ENCODE measurements at regions not wholly inside any gene's neighbourhood (a gene's known extent, or its start where the extent isn't known, plus 50 kb on each side); places are given as distances from the start of the nearest gene placed in this dataset.

DNA sequence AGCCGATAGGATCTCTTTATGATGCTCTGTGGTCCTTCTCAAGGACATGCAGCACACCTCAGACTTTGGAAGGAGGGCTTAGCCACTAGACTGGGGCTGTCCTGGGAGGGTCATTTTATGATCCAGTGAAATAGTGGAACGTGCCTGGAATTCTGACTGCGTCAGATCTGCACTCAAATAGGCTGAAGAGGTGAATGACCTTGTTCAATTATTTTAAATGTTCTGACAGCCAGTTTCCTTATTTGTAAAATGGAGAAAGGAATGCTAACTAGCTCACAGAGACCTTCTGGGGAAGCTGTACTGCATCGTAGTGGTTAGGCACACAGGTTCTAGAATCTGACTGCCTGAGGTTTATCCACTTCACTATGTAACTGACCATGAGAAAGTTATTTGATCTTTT, 587.5 kb downstream of the MAFB start:
- Histone ChIP-seq H3K4me1 (ENCODE audit: control insufficient read depth, insufficient read depth, low read length) (no peaks in the 10 kb centered on the region), H3K27me3 (ENCODE audit: control insufficient read depth, insufficient read depth, low read length) (no peaks in the 10 kb centered on the region), H3K27ac (ENCODE audit: low read length) (no peak overlapping the region), H3K36me3 (ENCODE audit: control insufficient read depth, insufficient read depth, low read length) (no peaks in the 10 kb centered on the region), H3K9me3 (replicated peaks; ENCODE audit: control insufficient read depth, low read depth, low read length) (no peaks in the 10 kb centered on the region), H3K4me3 (ENCODE audit: low read length) (no peak overlapping the region)
- DNase-seq: no peak
- 83% methylated on average over 2 of the region's 4 CpGs for WGBS (ENCODE audit: insufficient coverage)

DNA sequence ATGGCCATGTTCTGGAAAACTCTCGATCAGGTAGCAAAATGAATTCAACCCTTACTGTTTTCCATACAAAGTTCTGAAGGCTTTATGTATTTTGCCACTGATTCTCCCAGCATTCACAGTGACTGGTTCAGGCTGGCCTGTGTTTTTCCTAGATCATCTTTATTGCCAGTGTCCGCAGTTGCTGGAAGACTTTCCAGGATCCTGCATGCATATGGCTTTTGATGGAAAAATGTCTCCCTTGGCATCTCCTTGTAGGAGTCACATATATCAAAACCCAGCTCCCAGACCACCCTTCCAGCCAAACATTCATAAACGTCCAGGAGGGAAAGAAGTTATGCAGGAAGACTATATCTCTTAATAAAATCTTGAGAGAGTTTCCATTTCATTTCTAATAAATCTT, 588.8 kb downstream of the MAFB start:
- no peaks in the 10 kb centered on the region for H3K27me3 ChIP-seq (ENCODE audit: control insufficient read depth, insufficient read depth, low read length)

DNA sequence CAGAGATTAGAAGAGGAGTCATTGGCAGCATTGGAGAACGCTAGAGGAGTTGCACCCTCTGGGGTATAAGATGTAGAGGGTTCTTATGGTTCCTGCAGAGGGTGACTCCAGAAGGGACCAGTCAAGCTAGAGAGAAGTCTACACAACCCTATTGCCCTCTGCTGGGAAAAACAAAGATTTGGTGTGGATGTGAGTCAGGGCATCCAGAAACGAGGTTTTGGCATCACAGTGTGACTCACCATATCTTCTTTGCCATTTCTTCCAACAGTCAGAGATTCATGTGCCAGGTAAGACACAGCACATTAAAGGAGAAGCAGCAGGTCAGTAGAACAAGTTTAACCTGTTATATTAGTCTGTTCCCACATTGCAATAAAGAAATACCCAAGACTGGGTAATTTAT, 598.8 kb downstream of the MAFB start:
- H3K9me3 ChIP-seq (replicated peaks; ENCODE audit: control insufficient read depth, low read depth, low read length): peaks cover 12% of the 10 kb centered on the region
- no peaks in the 10 kb centered on the region for H3K4me1 ChIP-seq (ENCODE audit: control insufficient read depth, insufficient read depth, low read length)

More for the DNA sequence above, 588.8 kb downstream of the MAFB start:
- WGBS (ENCODE audit: insufficient coverage): 53% methylated on average over 2 of the region's 3 CpGs
- DNase-seq: peak; percentile 85
- H3K9me3 ChIP-seq (replicated peaks; ENCODE audit: control insufficient read depth, low read depth, low read length): no peaks in the 10 kb centered on the region
- H3K4me1 ChIP-seq (ENCODE audit: control insufficient read depth, insufficient read depth, low read length): no peaks in the 10 kb centered on the region
- H3K4me3 ChIP-seq (ENCODE audit: low read length): no peak overlapping the region
- H3K27ac ChIP-seq (ENCODE audit: low read length): no peak overlapping the region
- H3K36me3 ChIP-seq (ENCODE audit: control insufficient read depth, insufficient read depth, low read length): no peaks in the 10 kb centered on the region

DNA sequence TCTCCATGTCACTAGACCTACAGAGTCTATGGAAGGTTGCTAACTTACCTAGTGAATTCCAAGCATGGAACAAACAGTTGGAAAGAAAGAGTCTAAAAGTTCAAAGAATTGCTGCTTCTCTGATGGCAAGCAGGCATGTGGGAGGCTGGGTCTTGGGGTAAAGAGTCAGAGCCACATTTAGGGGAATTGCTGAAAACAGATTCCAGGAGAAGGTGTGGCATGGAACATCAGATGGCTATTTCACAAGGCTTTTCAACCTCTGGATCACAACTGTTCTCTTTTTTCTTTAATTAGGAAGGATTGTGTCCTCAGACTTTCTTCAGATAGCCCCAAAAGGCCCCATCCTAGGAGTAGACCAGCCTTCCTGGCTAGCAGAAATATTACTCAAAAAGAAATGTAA, 601.5 kb downstream of the MAFB start:
- Histone ChIP-seq H3K4me3 (ENCODE audit: low read length) (no peak overlapping the region), H3K4me1 (ENCODE audit: control insufficient read depth, insufficient read depth, low read length) (no peaks in the 10 kb centered on the region), H3K9me3 (replicated peaks; ENCODE audit: control insufficient read depth, low read depth, low read length) (peaks cover 12% of the 10 kb centered on the region), H3K36me3 (ENCODE audit: control insufficient read depth, insufficient read depth, low read length) (no peaks in the 10 kb centered on the region), H3K27me3 (ENCODE audit: control insufficient read depth, insufficient read depth, low read length) (no peaks in the 10 kb centered on the region), H3K27ac (ENCODE audit: low read length) (no peak overlapping the region)
- DNase-seq: no peak

More for the DNA sequence above, 598.8 kb downstream of the MAFB start:
- no peak overlapping the region for H3K4me3 ChIP-seq (ENCODE audit: low read length)
- 0% methylated on average over 1 of the region's 2 CpGs for WGBS (ENCODE audit: insufficient coverage)
- no peak for DNase-seq
- no peak overlapping the region for H3K27ac ChIP-seq (ENCODE audit: low read length)
- H3K27me3 ChIP-seq (ENCODE audit: control insufficient read depth, insufficient read depth, low read length): no peaks in the 10 kb centered on the region
- H3K36me3 ChIP-seq (ENCODE audit: control insufficient read depth, insufficient read depth, low read length): no peaks in the 10 kb centered on the region

DNA sequence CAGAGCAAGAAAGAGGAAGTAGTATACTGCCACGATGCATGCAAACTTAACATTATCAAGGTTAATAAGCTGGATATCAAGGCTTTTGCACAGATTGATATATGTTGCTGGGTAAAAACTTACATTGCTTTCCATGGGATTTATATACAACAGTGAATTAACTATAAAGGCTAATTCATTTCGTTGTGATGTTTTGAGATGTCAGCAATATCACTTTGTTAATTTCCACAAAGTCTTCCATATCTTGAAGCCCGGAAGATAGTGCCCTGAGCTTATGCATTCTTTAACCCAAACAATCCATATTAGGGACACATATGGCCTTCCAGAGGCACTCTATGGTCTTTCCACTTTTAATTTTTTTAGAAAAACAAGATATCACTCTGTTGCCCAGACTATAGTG, 603.5 kb downstream of the MAFB start:
- no peaks in the 10 kb centered on the region for H3K4me1 ChIP-seq (ENCODE audit: control insufficient read depth, insufficient read depth, low read length)
- H3K9me3 ChIP-seq (replicated peaks; ENCODE audit: control insufficient read depth, low read depth, low read length): no peaks in the 10 kb centered on the region
- H3K4me3 ChIP-seq (ENCODE audit: low read length): no peak overlapping the region
- WGBS (ENCODE audit: insufficient coverage): 86% methylated on average over 1 of the region's 3 CpGs
- no peaks in the 10 kb centered on the region for H3K27me3 ChIP-seq (ENCODE audit: control insufficient read depth, insufficient read depth, low read length)
- no peak for DNase-seq
- no peak overlapping the region for H3K27ac ChIP-seq (ENCODE audit: low read length)
- H3K36me3 ChIP-seq (ENCODE audit: control insufficient read depth, insufficient read depth, low read length): no peaks in the 10 kb centered on the region

DNA sequence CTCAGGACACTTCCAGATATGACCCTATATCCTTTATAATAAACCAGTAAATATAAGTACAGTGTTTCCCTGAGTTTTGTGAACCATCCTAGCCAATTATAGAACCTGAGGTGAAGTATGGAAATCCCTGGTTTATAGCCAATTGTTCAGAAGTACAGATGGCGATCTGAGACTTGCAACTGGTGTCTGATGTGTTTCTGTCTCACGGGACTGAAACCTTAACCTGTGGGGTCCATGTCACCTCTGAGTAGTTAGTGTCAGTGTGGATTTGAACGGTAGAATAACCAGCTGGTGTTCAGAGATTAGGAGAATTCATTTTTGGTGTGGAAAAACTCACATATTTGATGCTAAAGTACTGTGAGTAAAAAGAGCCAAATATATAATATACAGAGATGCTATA, 606.6 kb downstream of the MAFB start:
- H3K4me3 ChIP-seq (ENCODE audit: low read length): no peak overlapping the region
- no peak for DNase-seq
- no peak overlapping the region for H3K27ac ChIP-seq (ENCODE audit: low read length)
- WGBS (ENCODE audit: insufficient coverage): 100% methylated on average over 1 of the region's 3 CpGs
- H3K9me3 ChIP-seq (replicated peaks; ENCODE audit: control insufficient read depth, low read depth, low read length): no peaks in the 10 kb centered on the region
- no peaks in the 10 kb centered on the region for H3K27me3 ChIP-seq (ENCODE audit: control insufficient read depth, insufficient read depth, low read length)
- no peaks in the 10 kb centered on the region for H3K36me3 ChIP-seq (ENCODE audit: control insufficient read depth, insufficient read depth, low read length)
- H3K4me1 ChIP-seq (ENCODE audit: control insufficient read depth, insufficient read depth, low read length): peaks cover 5% of the 10 kb centered on the region

DNA sequence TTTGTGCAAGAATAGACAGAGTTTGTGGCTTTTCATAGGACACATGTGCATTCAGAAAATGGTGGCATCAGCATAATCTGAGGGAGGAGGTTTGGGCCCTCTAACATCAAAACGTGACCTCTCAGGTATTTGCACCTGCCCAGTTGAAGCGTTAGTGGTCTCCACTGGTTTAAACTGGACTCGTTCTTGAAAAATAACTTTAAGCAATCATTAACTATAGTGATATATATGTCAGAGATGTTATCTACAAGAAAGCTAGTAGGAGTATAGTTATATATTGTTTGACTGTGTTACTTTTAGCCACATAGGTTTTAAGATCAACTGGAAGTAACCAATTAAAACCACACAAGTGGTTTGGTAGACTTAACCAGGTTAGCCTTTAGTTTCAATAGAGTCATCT, 607.4 kb downstream of the MAFB start:
- H3K27ac ChIP-seq (ENCODE audit: low read length): no peak overlapping the region
- peaks cover 5% of the 10 kb centered on the region for H3K4me1 ChIP-seq (ENCODE audit: control insufficient read depth, insufficient read depth, low read length)
- no peaks in the 10 kb centered on the region for H3K9me3 ChIP-seq (replicated peaks; ENCODE audit: control insufficient read depth, low read depth, low read length)
- no peaks in the 10 kb centered on the region for H3K27me3 ChIP-seq (ENCODE audit: control insufficient read depth, insufficient read depth, low read length)
- no peak for DNase-seq
- no peak overlapping the region for H3K4me3 ChIP-seq (ENCODE audit: low read length)
- WGBS (ENCODE audit: insufficient coverage): no CpG with 5 or more reads among the region's 3 CpGs
- H3K36me3 ChIP-seq (ENCODE audit: control insufficient read depth, insufficient read depth, low read length): no peaks in the 10 kb centered on the region

DNA sequence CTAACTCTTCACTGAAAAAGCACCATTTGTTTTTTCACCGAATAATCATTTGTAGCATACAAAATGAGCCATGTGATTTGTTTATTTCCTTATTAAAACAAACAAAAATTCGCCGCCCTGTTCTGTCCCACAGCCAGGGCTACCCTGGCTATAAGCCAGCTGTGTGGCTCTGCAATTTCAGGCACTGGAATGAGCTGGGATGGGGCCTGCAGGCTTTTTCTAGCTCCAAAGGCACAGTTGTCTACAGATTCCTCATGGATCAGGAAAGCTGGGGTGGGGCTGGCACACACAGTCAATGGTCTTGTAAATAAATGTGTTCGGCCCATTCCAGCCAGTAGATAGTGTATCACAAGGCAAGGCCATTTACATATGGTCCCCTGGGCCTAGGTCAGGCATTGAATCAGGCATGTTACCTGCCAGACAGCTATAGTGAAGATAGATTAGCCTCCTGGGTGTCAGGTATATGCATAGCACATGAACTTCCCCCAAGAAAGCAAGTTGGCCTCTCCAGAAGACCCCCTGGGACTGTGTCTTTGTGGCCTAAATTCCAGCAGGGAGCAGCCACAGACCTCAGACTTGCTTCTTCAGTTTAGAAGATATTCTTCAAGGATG, 608.9 kb downstream of the MAFB start:
- no peaks in the 10 kb centered on the region for H3K36me3 ChIP-seq (ENCODE audit: control insufficient read depth, insufficient read depth, low read length)
- H3K27ac ChIP-seq (ENCODE audit: low read length): no peak overlapping the region
- peaks cover 5% of the 10 kb centered on the region for H3K4me1 ChIP-seq (ENCODE audit: control insufficient read depth, insufficient read depth, low read length)
- H3K4me3 ChIP-seq (ENCODE audit: low read length): no peak overlapping the region
- H3K27me3 ChIP-seq (ENCODE audit: control insufficient read depth, insufficient read depth, low read length): no peaks in the 10 kb centered on the region
- DNase-seq: peak; percentile 34
- H3K9me3 ChIP-seq (replicated peaks; ENCODE audit: control insufficient read depth, low read depth, low read length): no peaks in the 10 kb centered on the region
- 33% methylated on average over 1 of the region's 4 CpGs for WGBS (ENCODE audit: insufficient coverage)

DNA sequence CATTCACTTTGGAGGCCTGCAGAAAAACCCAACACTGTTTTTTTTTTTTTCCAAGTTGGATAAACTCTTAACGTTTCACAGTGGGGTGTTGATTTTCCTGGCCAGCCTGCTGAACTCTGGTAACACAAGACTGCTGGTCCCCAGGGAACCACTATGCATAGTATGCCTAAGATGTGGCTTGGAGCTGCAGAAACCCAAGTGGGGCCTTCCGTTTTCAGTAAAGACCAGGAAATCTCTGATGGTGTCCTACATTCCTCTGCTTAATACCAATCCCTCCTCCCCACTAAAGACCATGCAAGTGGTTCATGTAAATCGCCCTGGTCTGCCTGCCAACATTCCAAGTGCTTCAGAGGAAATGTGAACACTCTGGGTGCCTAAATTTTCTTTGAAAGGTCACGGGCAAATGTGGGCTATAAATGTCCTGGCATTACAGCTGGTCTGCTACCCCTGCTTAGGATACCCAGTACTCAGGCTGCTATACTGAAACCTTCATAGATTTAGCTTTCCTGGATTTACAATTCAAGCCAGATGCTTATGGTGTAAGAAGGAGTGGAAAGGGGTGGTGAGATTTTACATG, 615.4 kb downstream of the MAFB start:
- H3K27ac ChIP-seq (ENCODE audit: low read length): no peak overlapping the region
- no peaks in the 10 kb centered on the region for H3K9me3 ChIP-seq (replicated peaks; ENCODE audit: control insufficient read depth, low read depth, low read length)
- peak; percentile 44 for DNase-seq
- H3K27me3 ChIP-seq (ENCODE audit: control insufficient read depth, insufficient read depth, low read length): no peaks in the 10 kb centered on the region
- 23% methylated on average over 4 of the region's 4 CpGs for WGBS (ENCODE audit: insufficient coverage)
- H3K4me1 ChIP-seq (ENCODE audit: control insufficient read depth, insufficient read depth, low read length): peaks cover 4% of the 10 kb centered on the region
- no peak overlapping the region for H3K4me3 ChIP-seq (ENCODE audit: low read length)
- no peaks in the 10 kb centered on the region for H3K36me3 ChIP-seq (ENCODE audit: control insufficient read depth, insufficient read depth, low read length)

DNA sequence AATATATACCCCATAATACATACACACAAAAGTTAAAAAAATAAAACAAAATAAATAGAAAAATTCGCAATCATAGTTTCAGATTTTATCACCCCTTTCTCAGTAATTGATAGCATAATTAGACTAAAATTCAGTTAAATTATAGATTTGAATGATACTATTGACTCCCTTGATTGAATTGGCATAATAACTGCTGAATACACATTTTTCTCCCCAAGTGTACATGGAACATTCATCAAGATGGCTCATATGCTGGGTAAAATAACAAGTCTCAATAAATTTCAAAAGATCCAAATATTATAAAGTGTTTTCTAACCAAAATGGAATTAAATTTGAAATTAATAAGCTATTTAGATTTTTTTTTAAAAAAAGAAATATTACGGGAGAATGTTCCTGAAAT, 616.1 kb downstream of the MAFB start:
- DNase-seq: no peak
- no peaks in the 10 kb centered on the region for H3K36me3 ChIP-seq (ENCODE audit: control insufficient read depth, insufficient read depth, low read length)
- H3K9me3 ChIP-seq (replicated peaks; ENCODE audit: control insufficient read depth, low read depth, low read length): no peaks in the 10 kb centered on the region
- H3K27ac ChIP-seq (ENCODE audit: low read length): no peak overlapping the region
- H3K4me1 ChIP-seq (ENCODE audit: control insufficient read depth, insufficient read depth, low read length): peaks cover 4% of the 10 kb centered on the region
- no CpG with 5 or more reads among the region's 2 CpGs for WGBS (ENCODE audit: insufficient coverage)
- no peak overlapping the region for H3K4me3 ChIP-seq (ENCODE audit: low read length)
- H3K27me3 ChIP-seq (ENCODE audit: control insufficient read depth, insufficient read depth, low read length): no peaks in the 10 kb centered on the region

DNA sequence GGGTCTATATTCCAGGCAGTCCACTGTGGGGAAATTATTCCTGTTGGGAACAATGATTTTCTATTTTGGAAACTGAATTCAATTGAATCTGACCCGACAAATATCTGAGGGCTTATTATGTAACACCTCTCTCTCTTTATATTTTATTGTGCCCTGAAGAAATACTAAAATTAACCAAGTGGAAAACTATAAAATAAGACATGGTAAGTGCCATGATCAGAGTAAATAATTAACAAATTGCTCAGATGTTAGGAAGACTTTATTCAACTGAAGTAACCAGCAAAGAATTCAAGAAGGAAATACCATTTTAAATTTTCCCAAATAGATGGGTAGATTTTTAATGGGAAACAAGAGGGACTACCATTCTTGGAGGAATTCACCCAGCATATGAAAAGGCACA, 632.9 kb downstream of the MAFB start:
- Histone ChIP-seq H3K9me3 (replicated peaks; ENCODE audit: control insufficient read depth, low read depth, low read length) (no peaks in the 10 kb centered on the region), H3K4me1 (ENCODE audit: control insufficient read depth, insufficient read depth, low read length) (no peaks in the 10 kb centered on the region), H3K36me3 (ENCODE audit: control insufficient read depth, insufficient read depth, low read length) (no peaks in the 10 kb centered on the region), H3K27me3 (ENCODE audit: control insufficient read depth, insufficient read depth, low read length) (no peaks in the 10 kb centered on the region), H3K27ac (ENCODE audit: low read length) (no peak overlapping the region), H3K4me3 (ENCODE audit: low read length) (no peak overlapping the region)
- no peak for DNase-seq
- WGBS (ENCODE audit: insufficient coverage): no CpG with 5 or more reads among the region's 1 CpG
